ENCODE measurements at regions not wholly inside any gene's neighbourhood (a gene's known extent, or its start where the extent isn't known, plus 50 kb on each side); places are given as distances from the start of the nearest gene placed in this dataset.

GRCh38 chr14:103228076-103228806 lies 105.0 kb downstream of the TNFAIP2 start:
- TF ChIP-seq, protein P1, sequence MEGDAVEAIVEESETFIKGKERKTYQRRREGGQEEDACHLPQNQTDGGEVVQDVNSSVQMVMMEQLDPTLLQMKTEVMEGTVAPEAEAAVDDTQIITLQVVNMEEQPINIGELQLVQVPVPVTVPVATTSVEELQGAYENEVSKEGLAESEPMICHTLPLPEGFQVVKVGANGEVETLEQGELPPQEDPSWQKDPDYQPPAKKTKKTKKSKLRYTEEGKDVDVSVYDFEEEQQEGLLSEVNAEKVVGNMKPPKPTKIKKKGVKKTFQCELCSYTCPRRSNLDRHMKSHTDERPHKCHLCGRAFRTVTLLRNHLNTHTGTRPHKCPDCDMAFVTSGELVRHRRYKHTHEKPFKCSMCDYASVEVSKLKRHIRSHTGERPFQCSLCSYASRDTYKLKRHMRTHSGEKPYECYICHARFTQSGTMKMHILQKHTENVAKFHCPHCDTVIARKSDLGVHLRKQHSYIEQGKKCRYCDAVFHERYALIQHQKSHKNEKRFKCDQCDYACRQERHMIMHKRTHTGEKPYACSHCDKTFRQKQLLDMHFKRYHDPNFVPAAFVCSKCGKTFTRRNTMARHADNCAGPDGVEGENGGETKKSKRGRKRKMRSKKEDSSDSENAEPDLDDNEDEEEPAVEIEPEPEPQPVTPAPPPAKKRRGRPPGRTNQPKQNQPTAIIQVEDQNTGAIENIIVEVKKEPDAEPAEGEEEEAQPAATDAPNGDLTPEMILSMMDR (IDR thresholded peaks at IDR 0.05): no peak
- no peak for TF ChIP-seq POLR2A (IDR thresholded peaks at IDR 0.05)
